ENCODE measurements at regions not wholly inside any gene's neighbourhood (a gene's known extent, or its start where the extent isn't known, plus 50 kb on each side); places are given as distances from the start of the nearest gene placed in this dataset.

GRCh38 chr15:69515926-69516325 is 63.3 kb downstream of the RPLP1 start:
- TF ChIP-seq RCOR1 (IDR thresholded peaks at IDR 0.05; ENCODE audit: low read length), result no peak
- TF ChIP-seq MAX (IDR thresholded peaks at IDR 0.05; ENCODE audit: low read depth), result no peak
- TF ChIP-seq CTCF (IDR thresholded peaks at IDR 0.05), result no peak
- no peak for TF ChIP-seq RFX5 (IDR thresholded peaks at IDR 0.05; ENCODE audit: low read length)
- TF ChIP-seq FOXJ3 (CRISPR knock-in tag; IDR thresholded peaks at IDR 0.05), result no peak
- no peak for TF ChIP-seq REST (IDR thresholded peaks at IDR 0.05; ENCODE audit: low read depth, low read length)
- TF ChIP-seq USF2 (IDR thresholded peaks at IDR 0.05; ENCODE audit: borderline replicate concordance, low read depth, low read length), result no peak
- no peak for TF ChIP-seq EZH2phosphoT487 (IDR thresholded peaks at IDR 0.05; ENCODE audit: borderline replicate concordance, low read depth)
- TF ChIP-seq RAD21 (IDR thresholded peaks at IDR 0.05; ENCODE audit: low read length), result no peak
- TF ChIP-seq GABPA (IDR thresholded peaks at IDR 0.05; ENCODE audit: low read depth), result no peak

Measured in SK-N-SH (cell line).